GM23338 (cell line): ENCODE measurements at regions not wholly inside any gene's neighbourhood (a gene's known extent, or its start where the extent isn't known, plus 50 kb on each side); places are given as distances from the start of the nearest gene placed in this dataset.

Source experiments
- ATAC-seq: fragments of 200-7000 bp; cut with Tn5 transposase; 3 replicates; pipeline ENCODE4 v1.9.1; 2020
- DNase-seq: peaks from one replicate; pipeline ENCODE4 v3.0.0-alpha.2; 2015; ENCODE audit warnings: low spot score
- H2AFZ ChIP-seq: fragments of 200-600 bp; sonication (generic); 2 replicates; pipeline ENCODE4 v1.8.0; 2016; ENCODE audit warnings: antibody characterized with exemption, mild to moderate bottlenecking, moderate library complexity
- H3F3A ChIP-seq: fragments of 200-600 bp; sonication (generic); replicated peaks from 2 replicates; pipeline ENCODE4 v1.8.0; 2017; ENCODE audit warnings: antibody characterized with exemption, mixed run types, low read depth
- H3K27ac ChIP-seq: fragments of 200-600 bp; sonication (generic); 2 replicates; pipeline ENCODE4 v1.6.1; 2016; ENCODE audit warnings: low read depth
- H3K27me3 ChIP-seq: fragments of 200-600 bp; sonication (generic); 2 replicates; pipeline ENCODE4 v1.8.0; 2016; ENCODE audit warnings: mild to moderate bottlenecking, mixed run types, moderate library complexity; ENCODE audit not compliant: insufficient read depth
- H3K36me3 ChIP-seq: fragments of 200-600 bp; sonication (generic); 2 replicates; pipeline ENCODE4 v1.8.0; 2016; ENCODE audit warnings: mild to moderate bottlenecking; ENCODE audit not compliant: insufficient read depth
- H3K4me1 ChIP-seq: fragments of 200-600 bp; sonication (generic); 2 replicates; pipeline ENCODE4 v1.8.0; 2016; ENCODE audit warnings: mild to moderate bottlenecking, moderate library complexity; ENCODE audit not compliant: insufficient read depth
- H3K4me2 ChIP-seq: fragments of 200-600 bp; sonication (generic); 2 replicates; pipeline ENCODE4 v1.7.1; 2017; ENCODE audit warnings: mixed run types
- H3K4me3 ChIP-seq: fragments of 200-600 bp; sonication (generic); 2 replicates; pipeline ENCODE4 v1.6.1; 2016; ENCODE audit warnings: mixed run types
- H3K79me2 ChIP-seq: fragments of 200-600 bp; sonication (generic); replicated peaks from 2 replicates; pipeline ENCODE4 v1.8.0; 2017; ENCODE audit warnings: mild to moderate bottlenecking; ENCODE audit not compliant: insufficient read depth
- H3K9me2 ChIP-seq: fragments of 200-600 bp; sonication (generic); 2 replicates; pipeline ENCODE4 v1.8.0; 2017; ENCODE audit not compliant: insufficient read depth
- H4K20me1 ChIP-seq: fragments of 200-600 bp; sonication (generic); replicated peaks from 2 replicates; pipeline ENCODE4 v1.8.0; 2017; ENCODE audit warnings: mild to moderate bottlenecking; ENCODE audit not compliant: insufficient read depth
- H3K27ac Mint-ChIP-seq: 2 replicates; pipeline ENCODE4 v1.8.0; 2020; ENCODE audit warnings: inconsistent platforms, mild to moderate bottlenecking, moderate library complexity, mixed read lengths
- H3K27me3 Mint-ChIP-seq: 3 replicates; pipeline ENCODE4 v1.8.0; 2022; ENCODE audit warnings: low read depth, mild to moderate bottlenecking, moderate library complexity, mixed read lengths, inconsistent platforms; ENCODE audit not compliant: insufficient read depth, poor library complexity
- H3K36me3 Mint-ChIP-seq: 3 replicates; pipeline ENCODE4 v1.8.0; 2021; ENCODE audit warnings: low read depth, mild to moderate bottlenecking, inconsistent platforms, moderate library complexity, mixed read lengths
- H3K4me1 Mint-ChIP-seq: 3 replicates; pipeline ENCODE4 v1.8.0; 2020; ENCODE audit warnings: mild to moderate bottlenecking, inconsistent platforms, mixed read lengths
- H3K4me3 Mint-ChIP-seq: 3 replicates; pipeline ENCODE4 v1.8.0; 2021; ENCODE audit warnings: moderate library complexity, mild to moderate bottlenecking, inconsistent platforms, mixed read lengths
- H3K9me3 Mint-ChIP-seq: 3 replicates; pipeline ENCODE4 v1.8.0; 2020; ENCODE audit warnings: moderate library complexity, mild to moderate bottlenecking, inconsistent platforms, mixed read lengths
- CREB1 ChIP-seq: fragments of 250-450 bp; sonication (Bioruptor Pico); IDR thresholded peaks from 2 replicates; pipeline ENCODE4 v1.5.0; 2020; ENCODE audit warnings: low read depth, mild to moderate bottlenecking, moderate library complexity
- CTCF ChIP-seq, 2 experiments: fragments of 200-600 bp in 1 of 2; sonication (generic) in 1 of 2; conservative IDR thresholded peaks; 2 replicates each; pipeline versions ENCODE4 v1.5.1 to v1.6.1; 2016 to 2017; ENCODE audit warnings: antibody characterized with exemption in 2 of 2, low read depth in 2 of 2, mild to moderate bottlenecking in 2 of 2, moderate library complexity in 1 of 2
- ETS1 ChIP-seq: IDR thresholded peaks from 2 replicates; pipeline ENCODE4 v1.6.1; 2016; ENCODE audit warnings: antibody characterized with exemption
- EZH2 ChIP-seq: fragments of 200-600 bp; sonication (generic); IDR thresholded peaks from one replicate; pipeline ENCODE4 v1.8.0; 2017; ENCODE audit warnings: antibody characterized with exemption, mild to moderate bottlenecking, low read depth; ENCODE audit not compliant: unreplicated experiment
- EZH2phosphoT487 ChIP-seq: fragments of 200-600 bp; sonication (generic); IDR thresholded peaks from one replicate; pipeline ENCODE4 v1.8.1; 2018; ENCODE audit warnings: antibody characterized with exemption; ENCODE audit not compliant: unreplicated experiment
- JUNB ChIP-seq: IDR thresholded peaks from one replicate; pipeline ENCODE4 v1.6.1; 2016; ENCODE audit warnings: antibody characterized with exemption; ENCODE audit not compliant: unreplicated experiment
- NANOG ChIP-seq: IDR thresholded peaks from 2 replicates; pipeline ENCODE4 v1.6.1; 2016; ENCODE audit warnings: antibody characterized with exemption, borderline replicate concordance
- POLR2AphosphoS5 ChIP-seq: IDR thresholded peaks from 2 replicates; pipeline ENCODE4 v1.6.1; 2016; ENCODE audit warnings: antibody characterized with exemption, low read depth
- REST ChIP-seq: IDR thresholded peaks from one replicate; pipeline ENCODE4 v1.6.1; 2018; ENCODE audit warnings: antibody characterized with exemption; ENCODE audit not compliant: unreplicated experiment
- STAT1 ChIP-seq: IDR thresholded peaks from one replicate; pipeline ENCODE4 v1.6.1; 2016; ENCODE audit warnings: antibody characterized with exemption; ENCODE audit not compliant: unreplicated experiment
- ZNF331 ChIP-seq: fragments of 250-450 bp; sonication (Bioruptor Pico); IDR thresholded peaks from 2 replicates; pipeline ENCODE4 v1.5.0; 2020; ENCODE audit warnings: low read depth, mild to moderate bottlenecking, moderate library complexity

GRCh38 chr4:136653640-136654406 lies 878.5 kb downstream of the PCDH18 start (continued):
- TF ChIP-seq REST: no peak
- TF ChIP-seq CREB1 (CRISPR knock-in tag): no peak
- no peak for TF ChIP-seq EZH2phosphoT487
- no peak for TF ChIP-seq POLR2AphosphoS5
- TF ChIP-seq NANOG: no peak
- no peak for TF ChIP-seq ETS1

- H3K4me1 Mint-ChIP-seq: peaks cover 5% of the 10 kb centered on the region; the same call in 1 of the 3 replicates
- Histone ChIP-seq H3K4me1 (no peaks in the 10 kb centered on the region), H4K20me1 (no peaks in the 10 kb centered on the region), H3K9me2 (no peaks in the 10 kb centered on the region), H3K36me3 (no peaks in the 10 kb centered on the region), H3K27me3 (no peaks in the 10 kb centered on the region), H2AFZ (no peak overlapping the region), H3K4me2 (no peak overlapping the region), H3K27ac (no peak overlapping the region), H3K4me3 (no peak overlapping the region), H3K79me2 (no peaks in the 10 kb centered on the region), H3F3A (no peaks in the 10 kb centered on the region)
- no peaks in the 10 kb centered on the region for H3K27me3 Mint-ChIP-seq
- no peak for ATAC-seq
- no peak overlapping the region for H3K27ac Mint-ChIP-seq
- DNase-seq: no peak
- H3K9me3 Mint-ChIP-seq: no peaks in the 10 kb centered on the region
- H3K36me3 Mint-ChIP-seq: no peaks in the 10 kb centered on the region
- no peak overlapping the region for H3K4me3 Mint-ChIP-seq
- TF ChIP-seq EZH2phosphoT487: no peak
- TF ChIP-seq JUNB: no peak
- no peak for TF ChIP-seq CTCF (conservative IDR thresholded peaks at IDR 0.05; ENCODE audit: low read depth in 2 of 2)
- no peak for TF ChIP-seq NANOG
- no peak for TF ChIP-seq STAT1
- no peak for TF ChIP-seq ZNF331 (CRISPR knock-in tag)
- TF ChIP-seq ETS1: no peak
- no peak for TF ChIP-seq POLR2AphosphoS5
- TF ChIP-seq EZH2: no peak
Measured at GRCh38 chr4:136651932-136652331, 880.4 kb downstream of the PCDH18 start.
